HEK293 (cell line): ENCODE measurements at regions not wholly inside any gene's neighbourhood (a gene's known extent, or its start where the extent isn't known, plus 50 kb on each side); places are given as distances from the start of the nearest gene placed in this dataset.

Experiments used
- CTCF ChIA-PET: fragments of 350-600 bp; formaldehyde crosslinking; extraction: SDS; loops from one replicate; lab custom pipeline; 2021; ENCODE audit warnings: antibody characterized with exemption; lab: Yijun Ruan, JAX
- POLR2A ChIA-PET: fragments of 300-600 bp; formaldehyde crosslinking; extraction: SDS; loops from one replicate; lab custom pipeline; 2020; ENCODE audit warnings: antibody characterized with exemption, inconsistent platforms; lab: Yijun Ruan, JAX
- H3K27ac ChIP-seq: fragments of 200-500 bp; sonication (Bioruptor generic); 2 replicates; pipeline ENCODE4 v1.5.1; 2014; ENCODE audit warnings: low read depth, low read length, control low read depth, inconsistent platforms; ENCODE audit errors: extremely low read depth
- H3K36me3 ChIP-seq, 2 experiments: fragments of 200-500 bp in 1 of 2; sonication (Bioruptor generic) in 1 of 2; 1 replicate in 1 of 2; 2 replicates in 1 of 2; pipeline ENCODE4 v1.5.1; 2014 to 2017; ENCODE audit warnings: inconsistent platforms in 2 of 2, low read length in 2 of 2; ENCODE audit not compliant: control insufficient read depth in 2 of 2, insufficient read depth in 1 of 2
- H3K4me1 ChIP-seq: fragments of 200-500 bp; sonication (Bioruptor generic); 2 replicates; pipeline ENCODE4 v1.5.1; 2014; ENCODE audit warnings: mild to moderate bottlenecking, low read length, inconsistent platforms; ENCODE audit not compliant: control insufficient read depth, insufficient read depth
- H3K4me3 ChIP-seq: 2 replicates; pipeline ENCODE4 v1.5.1; 2011; ENCODE audit warnings: low read depth, mild to moderate bottlenecking, control low read depth, low read length, moderate library complexity
- H3K9me3 ChIP-seq: fragments of 200-500 bp; sonication (Bioruptor generic); 2 replicates; pipeline ENCODE4 v1.5.1; 2014; ENCODE audit warnings: low read depth, low read length, inconsistent platforms; ENCODE audit not compliant: control insufficient read depth, insufficient read depth
- SALL2 ChIP-seq: fragments of 450-650 bp; formaldehyde crosslinking; IDR thresholded peaks from 2 replicates; pipeline ENCODE4 v1.5.0; 2017; ENCODE audit warnings: missing biosample characterization, mild to moderate bottlenecking, missing genetic modification characterization, borderline replicate concordance
- YY1 ChIP-seq: fragments of 450-650 bp; formaldehyde crosslinking; IDR thresholded peaks from 2 replicates; pipeline ENCODE4 v1.5.1; 2018; ENCODE audit warnings: missing biosample characterization, missing genetic modification characterization
- ZBTB44 ChIP-seq: fragments of 450-650 bp; IDR thresholded peaks from 2 replicates; pipeline ENCODE4 v1.5.1; 2018; ENCODE audit warnings: missing biosample characterization, mild to moderate bottlenecking, missing genetic modification characterization
- ZBTB6 ChIP-seq: fragments of 450-650 bp; formaldehyde crosslinking; IDR thresholded peaks from 2 replicates; pipeline ENCODE4 v1.5.1; 2017; ENCODE audit warnings: missing biosample characterization, missing genetic modification characterization
- ZFP3 ChIP-seq: fragments of 450-650 bp; formaldehyde crosslinking; IDR thresholded peaks from 2 replicates; pipeline ENCODE4 v1.5.1; 2016; ENCODE audit warnings: low read depth, missing biosample characterization, missing genetic modification characterization
- ZNF10 ChIP-seq: fragments of 450-650 bp; formaldehyde crosslinking; IDR thresholded peaks from 2 replicates; pipeline ENCODE4 v1.5.1; 2017; ENCODE audit warnings: missing biosample characterization, missing genetic modification characterization
- ZNF140 ChIP-seq: fragments of 450-650 bp; formaldehyde crosslinking; IDR thresholded peaks from 2 replicates; pipeline ENCODE4 v1.5.1; 2016; ENCODE audit warnings: missing biosample characterization, missing genetic modification characterization
- ZNF174 ChIP-seq: fragments of 450-650 bp; formaldehyde crosslinking; IDR thresholded peaks from 2 replicates; pipeline ENCODE4 v1.5.0; 2017; ENCODE audit warnings: missing biosample characterization, mild to moderate bottlenecking, missing genetic modification characterization
- ZNF248 ChIP-seq: fragments of 450-650 bp; formaldehyde crosslinking; IDR thresholded peaks from 2 replicates; pipeline ENCODE4 v1.5.1; 2017; ENCODE audit warnings: missing biosample characterization, missing genetic modification characterization
- ZNF433 ChIP-seq: fragments of 450-650 bp; formaldehyde crosslinking; IDR thresholded peaks from 2 replicates; pipeline ENCODE4 v1.5.1; 2016; ENCODE audit warnings: missing biosample characterization, missing genetic modification characterization, low read depth
- ZNF518A ChIP-seq: fragments of 450-650 bp; formaldehyde crosslinking; conservative IDR thresholded peaks from 2 replicates; pipeline ENCODE4 v1.5.1; 2016; ENCODE audit warnings: low read depth, missing biosample characterization, missing genetic modification characterization
- ZNF530 ChIP-seq: fragments of 450-650 bp; formaldehyde crosslinking; IDR thresholded peaks from 2 replicates; pipeline ENCODE4 v1.5.1; 2016; ENCODE audit warnings: low read depth, missing biosample characterization, missing genetic modification characterization
- ZNF704 ChIP-seq: fragments of 450-650 bp; formaldehyde crosslinking; IDR thresholded peaks from 2 replicates; pipeline ENCODE4 v1.5.1; 2016; ENCODE audit warnings: missing biosample characterization, missing genetic modification characterization
- ZSCAN18 ChIP-seq: fragments of 450-650 bp; formaldehyde crosslinking; IDR thresholded peaks from 2 replicates; pipeline ENCODE4 v1.5.1; 2016; ENCODE audit warnings: missing biosample characterization, missing genetic modification characterization

- no peak overlapping the region for H3K4me3 ChIP-seq
- H3K4me1 ChIP-seq = no peaks in the 10 kb centered on the region
- TF ChIP-seq ZNF10 (tag by site-specific recombination) = no peak
- TF ChIP-seq ZSCAN18 = no peak
- POLR2A ChIA-PET = no interaction called here
- CTCF ChIA-PET = interaction anchor here (0.6 kb wide), 1 partner anchor 411 kb away, joined by 3 read pairs; no protein-coding TSS in a partner anchor
- H3K36me3 ChIP-seq = no peaks in the 10 kb centered on the region
- H3K27ac ChIP-seq = no peak overlapping the region
- no peaks in the 10 kb centered on the region for H3K9me3 ChIP-seq
Observed at GRCh38 chr1:215022741-215023141, 59.8 kb upstream of the KCNK2 start.

- TF ChIP-seq ZNF530 (tag by site-specific recombination) (no peak), ZNF518A (tag by site-specific recombination) (no peak), ZBTB6 (tag by site-specific recombination) (no peak), SALL2 (tag by site-specific recombination) (no peak), ZNF174 (no peak), ZNF433 (tag by site-specific recombination) (no peak), YY1 (tag by site-specific recombination) (no peak), ZNF140 (tag by site-specific recombination) (no peak), ZNF248 (tag by site-specific recombination) (no peak), ZNF704 (tag by site-specific recombination) (no peak), ZBTB44 (no peak), ZFP3 (tag by site-specific recombination) (no peak)
- TF ChIP-seq, all 188 proteins: peak for 0
- H3K27ac ChIP-seq = no peak overlapping the region
- H3K9me3 ChIP-seq = no peaks in the 10 kb centered on the region
- H3K4me3 ChIP-seq = no peak overlapping the region
- H3K36me3 ChIP-seq = no peaks in the 10 kb centered on the region
- no peaks in the 10 kb centered on the region for H3K4me1 ChIP-seq
- POLR2A ChIA-PET = no interaction called here
- CTCF ChIA-PET = interaction anchor here (0.6 kb wide), 1 partner anchor 411 kb away, joined by 3 read pairs; no protein-coding TSS in a partner anchor
Observed at GRCh38 chr1:215023155-215023832, 59.2 kb upstream of the KCNK2 start.
